HG03432 (cell line): ENCODE measurements at regions not wholly inside any gene's neighbourhood (a gene's known extent, or its start where the extent isn't known, plus 50 kb on each side); places are given as distances from the start of the nearest gene placed in this dataset.

Experiments used
- ATAC-seq: cut with Tn5 transposase; IDR thresholded peaks from one replicate; pipeline ENCODE4 v1.9.1; 2021; ENCODE audit warnings: mild to moderate bottlenecking, moderate library complexity; ENCODE audit not compliant: unreplicated experiment

- no peak for ATAC-seq
These were observed 131.7 kb downstream of the ACTL7B start for GRCh38 chr9:108724122-108724521.

GRCh38 chr9:108722396-108722795 is 133.4 kb downstream of the ACTL7B start:
- no peak for ATAC-seq

- no peak for ATAC-seq
These were observed 135.6 kb downstream of the ACTL7B start for GRCh38 chr9:108720191-108720642.

- ATAC-seq: no peak
These were observed 145.4 kb downstream of the ACTL7B start for GRCh38 chr9:108710424-108710823.

- ATAC-seq: no peak
These were observed 145.8 kb downstream of the ACTL7B start for GRCh38 chr9:108709997-108710396.

GRCh38 chr9:108709126-108709525 is 146.7 kb downstream of the ACTL7B start:
- ATAC-seq: no peak

GRCh38 chr9:108708448-108708847 is 147.3 kb downstream of the ACTL7B start:
- ATAC-seq: no peak

- no peak for ATAC-seq
These were observed 148.7 kb downstream of the ACTL7B start for GRCh38 chr9:108707120-108707519.

GRCh38 chr9:108704156-108704852 is 151.5 kb downstream of the ACTL7B start:
- ATAC-seq: no peak

GRCh38 chr9:108703429-108703828 is 152.4 kb downstream of the ACTL7B start:
- no peak for ATAC-seq

GRCh38 chr9:108702681-108703080 is 153.1 kb downstream of the ACTL7B start:
- ATAC-seq: no peak

GRCh38 chr9:108698801-108699200 is 157.0 kb downstream of the ACTL7B start:
- no peak for ATAC-seq

- ATAC-seq: no peak
These were observed 157.6 kb downstream of the ACTL7B start for GRCh38 chr9:108698231-108698630.

- no peak for ATAC-seq
These were observed 159.6 kb downstream of the ACTL7B start for GRCh38 chr9:108696156-108696555.

GRCh38 chr9:108694170-108694569 is 161.6 kb downstream of the ACTL7B start:
- ATAC-seq: no peak

- ATAC-seq: no peak
These were observed 164.2 kb downstream of the ACTL7B start for GRCh38 chr9:108691614-108692013.

- no peak for ATAC-seq
These were observed 167.1 kb downstream of the ACTL7B start for GRCh38 chr9:108688676-108689075.

GRCh38 chr9:108688051-108688450 is 167.7 kb downstream of the ACTL7B start:
- ATAC-seq: no peak

GRCh38 chr9:108687006-108687987 is 168.5 kb downstream of the ACTL7B start:
- ATAC-seq: no peak

- ATAC-seq: no peak
These were observed 171.3 kb downstream of the ACTL7B start for GRCh38 chr9:108684288-108685025.

- no peak for ATAC-seq
These were observed 172.5 kb downstream of the ACTL7B start for GRCh38 chr9:108683245-108683644.
